ENCODE measurements at regions not wholly inside any gene's neighbourhood (a gene's known extent, or its start where the extent isn't known, plus 50 kb on each side); places are given as distances from the start of the nearest gene placed in this dataset.

DNA sequence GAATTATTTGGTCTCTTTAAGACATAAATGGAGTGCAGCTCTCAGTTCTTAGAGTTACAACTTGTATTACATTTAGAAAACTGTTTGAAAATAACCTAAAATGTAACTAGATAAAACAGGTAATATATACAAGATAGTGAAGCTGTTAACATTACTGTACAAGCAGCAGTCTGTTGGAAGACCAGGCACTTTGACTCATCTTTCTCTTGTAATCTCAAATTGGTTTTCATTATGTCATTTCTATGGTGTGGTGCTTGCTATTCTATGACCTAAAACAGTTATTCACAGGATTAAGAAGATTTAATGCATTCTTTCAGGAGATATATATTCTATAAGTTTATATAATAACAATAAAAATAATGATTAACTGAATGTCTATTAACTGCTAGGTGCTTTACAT is 282.5 kb upstream of the PITX2 start:
- no peaks in the 10 kb centered on the region for H3K9me3 Mint-ChIP-seq
- no peak overlapping the region for H3K27ac Mint-ChIP-seq
- TF ChIP-seq, protein P1, sequence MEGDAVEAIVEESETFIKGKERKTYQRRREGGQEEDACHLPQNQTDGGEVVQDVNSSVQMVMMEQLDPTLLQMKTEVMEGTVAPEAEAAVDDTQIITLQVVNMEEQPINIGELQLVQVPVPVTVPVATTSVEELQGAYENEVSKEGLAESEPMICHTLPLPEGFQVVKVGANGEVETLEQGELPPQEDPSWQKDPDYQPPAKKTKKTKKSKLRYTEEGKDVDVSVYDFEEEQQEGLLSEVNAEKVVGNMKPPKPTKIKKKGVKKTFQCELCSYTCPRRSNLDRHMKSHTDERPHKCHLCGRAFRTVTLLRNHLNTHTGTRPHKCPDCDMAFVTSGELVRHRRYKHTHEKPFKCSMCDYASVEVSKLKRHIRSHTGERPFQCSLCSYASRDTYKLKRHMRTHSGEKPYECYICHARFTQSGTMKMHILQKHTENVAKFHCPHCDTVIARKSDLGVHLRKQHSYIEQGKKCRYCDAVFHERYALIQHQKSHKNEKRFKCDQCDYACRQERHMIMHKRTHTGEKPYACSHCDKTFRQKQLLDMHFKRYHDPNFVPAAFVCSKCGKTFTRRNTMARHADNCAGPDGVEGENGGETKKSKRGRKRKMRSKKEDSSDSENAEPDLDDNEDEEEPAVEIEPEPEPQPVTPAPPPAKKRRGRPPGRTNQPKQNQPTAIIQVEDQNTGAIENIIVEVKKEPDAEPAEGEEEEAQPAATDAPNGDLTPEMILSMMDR (IDR thresholded peaks at IDR 0.05; ENCODE audit: unreplicated experiment), result no peak
- no peaks in the 10 kb centered on the region for H3K36me3 Mint-ChIP-seq
- no peak overlapping the region for H3K4me3 Mint-ChIP-seq
- no peaks in the 10 kb centered on the region for H3K27me3 Mint-ChIP-seq (ENCODE audit: low read depth)
- peaks cover 38% of the 10 kb centered on the region for H3K4me1 Mint-ChIP-seq
- DNase-seq (ENCODE audit: low spot score in 2 of 2, unreplicated experiment in 2 of 2), result no peak

DNA sequence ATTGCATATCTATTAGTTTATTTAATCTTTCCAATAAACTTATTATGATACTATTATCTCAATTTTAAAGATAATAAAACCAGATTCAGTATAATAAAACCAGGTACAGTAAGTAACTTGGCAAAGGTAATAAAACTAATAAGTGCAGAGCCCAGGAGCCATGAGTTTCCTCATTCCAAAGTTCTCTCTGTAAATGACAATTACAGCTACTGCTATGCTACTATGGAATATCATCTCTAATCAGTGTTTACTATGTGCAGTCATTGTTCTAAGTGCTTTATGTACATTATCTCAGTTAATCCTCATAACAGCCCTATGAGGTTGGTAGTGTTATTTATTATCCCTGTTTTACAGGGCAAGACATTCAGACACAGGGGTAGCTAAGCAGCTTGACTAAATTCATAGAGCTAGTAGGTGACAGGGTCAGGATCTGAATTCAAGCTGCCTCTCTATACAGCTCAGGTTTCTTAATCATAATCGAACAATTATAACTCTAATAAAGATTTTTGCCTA is 285.0 kb upstream of the PITX2 start:
- no peaks in the 10 kb centered on the region for H3K36me3 Mint-ChIP-seq
- no peak for DNase-seq (ENCODE audit: low spot score in 2 of 2, unreplicated experiment in 2 of 2)
- H3K4me3 Mint-ChIP-seq, result no peak overlapping the region
- no peaks in the 10 kb centered on the region for H3K27me3 Mint-ChIP-seq (ENCODE audit: low read depth)
- peaks cover 18% of the 10 kb centered on the region for H3K4me1 Mint-ChIP-seq
- H3K27ac Mint-ChIP-seq, result no peak overlapping the region
- TF ChIP-seq, protein P1 (IDR thresholded peaks at IDR 0.05; ENCODE audit: unreplicated experiment), result no peak
- H3K9me3 Mint-ChIP-seq, result no peaks in the 10 kb centered on the region

DNA sequence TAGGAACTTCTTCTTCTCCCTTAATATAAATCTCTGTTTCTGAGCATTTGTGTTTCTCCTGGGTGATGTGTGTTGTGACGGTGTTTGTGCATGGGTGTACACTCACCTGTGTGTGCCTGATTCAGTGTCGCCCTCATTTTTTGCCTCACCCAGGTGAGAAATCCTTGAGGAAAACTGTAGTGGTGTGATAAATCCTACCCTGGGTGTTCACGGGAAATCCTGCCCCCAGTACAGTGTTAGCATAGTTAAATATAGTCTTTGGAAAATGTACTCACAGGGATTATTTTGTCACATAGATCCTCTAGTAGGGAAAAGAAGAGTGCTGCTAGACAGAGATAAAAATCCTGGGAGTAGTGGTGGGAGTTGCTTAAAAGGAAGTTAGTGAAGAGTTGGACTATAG is 291.9 kb upstream of the PITX2 start:
- TF ChIP-seq, protein P1 (IDR thresholded peaks at IDR 0.05; ENCODE audit: unreplicated experiment), result no peak
- DNase-seq (ENCODE audit: low spot score in 2 of 2, unreplicated experiment in 2 of 2), result no peak
- Mint-ChIP-seq H3K27me3 (ENCODE audit: low read depth) (no peaks in the 10 kb centered on the region), H3K4me3 (no peak overlapping the region), H3K4me1 (peaks cover 17% of the 10 kb centered on the region), H3K9me3 (no peaks in the 10 kb centered on the region), H3K36me3 (no peaks in the 10 kb centered on the region), H3K27ac (no peak overlapping the region)

DNA sequence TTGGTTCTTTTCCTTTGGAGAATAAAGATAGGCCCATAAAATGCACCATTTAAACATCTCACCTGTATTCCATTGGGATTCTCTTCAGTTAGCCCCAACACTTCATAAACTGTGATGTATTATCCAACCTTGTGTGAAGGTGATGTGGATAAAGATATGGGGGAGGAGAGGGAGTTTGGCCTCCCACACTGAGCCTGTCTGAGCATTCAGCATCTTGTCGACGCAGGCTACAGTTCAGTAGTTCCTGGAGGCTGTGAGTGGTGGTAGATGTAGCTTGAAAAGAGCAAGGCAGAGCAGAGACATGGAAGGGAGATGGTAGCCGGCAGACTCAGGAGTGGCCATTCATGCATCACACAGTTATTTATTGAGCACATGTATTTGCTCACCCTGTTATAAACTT is 292.4 kb upstream of the PITX2 start:
- no peaks in the 10 kb centered on the region for H3K36me3 Mint-ChIP-seq
- no peak overlapping the region for H3K27ac Mint-ChIP-seq
- H3K27me3 Mint-ChIP-seq (ENCODE audit: low read depth), result no peaks in the 10 kb centered on the region
- no peak for DNase-seq (ENCODE audit: low spot score in 2 of 2, unreplicated experiment in 2 of 2)
- H3K9me3 Mint-ChIP-seq, result no peaks in the 10 kb centered on the region
- H3K4me1 Mint-ChIP-seq, result peaks cover 17% of the 10 kb centered on the region
- no peak overlapping the region for H3K4me3 Mint-ChIP-seq
- TF ChIP-seq, protein P1 (IDR thresholded peaks at IDR 0.05; ENCODE audit: unreplicated experiment), result no peak

DNA sequence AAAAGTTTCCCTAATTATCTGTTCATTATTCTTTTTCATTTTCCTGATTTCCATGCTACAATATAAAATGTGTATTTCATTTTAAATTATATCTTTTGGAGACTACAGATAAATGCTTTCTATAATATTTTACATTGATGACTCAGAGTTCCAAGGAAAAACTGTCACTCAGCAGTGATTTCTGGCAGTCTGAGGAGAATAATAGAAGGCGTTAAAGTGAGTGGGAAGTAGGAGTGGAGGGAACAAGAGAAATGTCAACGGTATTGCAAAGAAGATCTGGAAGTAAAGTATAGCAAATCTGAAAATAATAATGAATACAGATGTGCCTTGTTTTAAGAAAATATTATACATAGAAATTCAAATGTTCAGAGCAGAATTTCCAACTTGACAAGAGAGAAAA is 293.6 kb upstream of the PITX2 start:
- no peaks in the 10 kb centered on the region for H3K9me3 Mint-ChIP-seq
- DNase-seq (ENCODE audit: low spot score in 2 of 2, unreplicated experiment in 2 of 2), result no peak
- no peak overlapping the region for H3K4me3 Mint-ChIP-seq
- no peaks in the 10 kb centered on the region for H3K36me3 Mint-ChIP-seq
- H3K4me1 Mint-ChIP-seq, result peaks cover 17% of the 10 kb centered on the region
- no peak overlapping the region for H3K27ac Mint-ChIP-seq
- TF ChIP-seq, protein P1 (IDR thresholded peaks at IDR 0.05; ENCODE audit: unreplicated experiment), result no peak
- H3K27me3 Mint-ChIP-seq (ENCODE audit: low read depth), result no peaks in the 10 kb centered on the region

DNA sequence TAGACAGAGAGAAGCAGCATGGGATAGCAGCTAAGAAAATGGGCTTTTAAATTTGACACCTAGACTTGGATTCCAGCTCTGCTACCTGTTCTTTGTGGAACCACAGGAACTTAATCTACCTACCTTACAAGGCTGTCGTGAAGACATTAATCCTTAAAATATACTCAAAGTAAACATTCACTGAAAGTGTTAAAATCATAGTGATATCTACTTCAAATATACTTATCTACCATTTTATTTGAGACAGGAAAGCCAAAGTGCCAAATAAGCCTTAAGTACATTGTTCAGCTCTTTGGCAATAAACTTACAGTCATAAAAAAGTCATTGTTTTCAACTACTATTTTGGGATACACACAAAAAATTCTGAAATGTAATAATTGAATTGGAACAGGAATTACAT is 295.0 kb upstream of the PITX2 start:
- H3K36me3 Mint-ChIP-seq, result no peaks in the 10 kb centered on the region
- DNase-seq (ENCODE audit: low spot score in 2 of 2, unreplicated experiment in 2 of 2), result no peak
- no peaks in the 10 kb centered on the region for H3K27me3 Mint-ChIP-seq (ENCODE audit: low read depth)
- H3K4me1 Mint-ChIP-seq, result peaks cover 21% of the 10 kb centered on the region
- TF ChIP-seq, protein P1 (IDR thresholded peaks at IDR 0.05; ENCODE audit: unreplicated experiment), result no peak
- H3K27ac Mint-ChIP-seq, result no peak overlapping the region
- no peaks in the 10 kb centered on the region for H3K9me3 Mint-ChIP-seq
- H3K4me3 Mint-ChIP-seq, result no peak overlapping the region
